Smooth muscle cell (in vitro differentiated cells): ENCODE measurements at regions not wholly inside any gene's neighbourhood (a gene's known extent, or its start where the extent isn't known, plus 50 kb on each side); places are given as distances from the start of the nearest gene placed in this dataset.

ENCODE experiments used
- DNase-seq: peaks from one replicate; lab custom pipeline; 2025; ENCODE audit not compliant: unreplicated experiment; lab: John Stamatoyannopoulos, UW
- H2AFZ ChIP-seq: fragments of 200-600 bp; sonication (generic); 2 replicates; pipeline ENCODE4 v1.6.0; 2016; ENCODE audit warnings: antibody characterized with exemption, low read depth, mild to moderate bottlenecking
- H3F3A ChIP-seq: fragments of 200-600 bp; sonication (generic); 2 replicates; pipeline ENCODE4 v1.6.0; 2017; ENCODE audit warnings: antibody characterized with exemption, low read depth
- H3K27ac ChIP-seq: fragments of 200-600 bp; sonication (generic); 2 replicates; pipeline ENCODE4 v1.5.1; 2016; ENCODE audit warnings: low read depth, mild to moderate bottlenecking
- H3K27me3 ChIP-seq: fragments of 200-600 bp; sonication (generic); 2 replicates; pipeline ENCODE4 v1.6.1; 2016; ENCODE audit warnings: low read depth, mild to moderate bottlenecking
- H3K36me3 ChIP-seq: fragments of 200-600 bp; sonication (generic); 2 replicates; pipeline ENCODE4 v1.5.1; 2016; ENCODE audit warnings: low read depth
- H3K4me1 ChIP-seq: fragments of 200-600 bp; sonication (generic); 2 replicates; pipeline ENCODE4 v1.5.1; 2016; ENCODE audit warnings: low read depth
- H3K4me2 ChIP-seq: fragments of 200-600 bp; sonication (generic); 2 replicates; pipeline ENCODE4 v1.6.0; 2016; ENCODE audit warnings: mild to moderate bottlenecking
- H3K4me3 ChIP-seq: fragments of 200-600 bp; sonication (generic); 2 replicates; pipeline ENCODE4 v1.5.1; 2016; ENCODE audit warnings: mild to moderate bottlenecking
- H3K79me2 ChIP-seq: fragments of 200-600 bp; sonication (generic); 2 replicates; pipeline ENCODE4 v1.6.0; 2016; ENCODE audit warnings: low read depth, mild to moderate bottlenecking
- H3K9ac ChIP-seq: fragments of 200-600 bp; sonication (generic); 2 replicates; pipeline ENCODE4 v1.6.0; 2016; ENCODE audit warnings: low read depth
- H3K9me3 ChIP-seq: fragments of 200-600 bp; sonication (generic); replicated peaks from 2 replicates; pipeline ENCODE4 v1.5.1; 2016; ENCODE audit warnings: low read depth
- H4K20me1 ChIP-seq: fragments of 200-600 bp; sonication (generic); 2 replicates; pipeline ENCODE4 v1.6.0; 2016; ENCODE audit warnings: low read depth
- WGBS: methylation state at CpG from one replicate; pipeline ENCODE4 v1.1.7; 2016; ENCODE audit warnings: low lambda C conversion rate; 5-methylcytosine and 5-hydroxymethylcytosine counted together
- TF ChIP-seq, protein P1 (sequence below): fragments of 200-600 bp; sonication (generic); IDR thresholded peaks from 2 replicates; pipeline ENCODE4 v1.5.1; 2017; ENCODE audit warnings: borderline replicate concordance, mild to moderate bottlenecking, antibody characterized with exemption; ENCODE audit not compliant: insufficient read depth, poor library complexity, severe bottlenecking

DNA sequence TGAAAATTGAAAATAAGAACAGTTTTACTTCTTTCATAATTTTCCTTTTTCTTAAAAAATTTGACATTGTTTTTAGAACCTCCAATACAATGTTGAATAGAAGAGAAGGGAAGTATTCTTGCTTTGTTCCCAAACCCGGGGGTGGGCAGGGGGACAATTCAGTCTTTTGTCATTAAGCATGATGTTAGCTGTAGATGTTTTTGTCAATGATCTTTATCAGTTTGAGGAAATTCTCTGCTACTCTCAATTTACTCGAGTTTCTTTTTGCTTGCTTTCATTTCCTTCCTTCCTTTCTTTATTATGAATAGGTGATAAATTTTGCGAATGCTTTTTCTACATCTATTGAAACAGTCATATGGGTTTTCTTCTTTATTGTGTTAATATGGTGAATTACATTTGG is 183.2 kb upstream of the FRMD6 start:
- Histone ChIP-seq H3F3A (no peaks in the 10 kb centered on the region), H3K9me3 (no peaks in the 10 kb centered on the region), H3K36me3 (no peaks in the 10 kb centered on the region), H3K9ac (no peak overlapping the region), H4K20me1 (no peaks in the 10 kb centered on the region), H3K4me2 (no peak overlapping the region), H3K4me3 (no peak overlapping the region), H3K4me1 (peaks cover 4% of the 10 kb centered on the region), H2AFZ (no peak overlapping the region), H3K79me2 (no peaks in the 10 kb centered on the region), H3K27ac (no peak overlapping the region), H3K27me3 (no peaks in the 10 kb centered on the region)
- 94% methylated on average over 3 of the region's 3 CpGs for WGBS
- DNase-seq, result no peak
- TF ChIP-seq, protein P1, sequence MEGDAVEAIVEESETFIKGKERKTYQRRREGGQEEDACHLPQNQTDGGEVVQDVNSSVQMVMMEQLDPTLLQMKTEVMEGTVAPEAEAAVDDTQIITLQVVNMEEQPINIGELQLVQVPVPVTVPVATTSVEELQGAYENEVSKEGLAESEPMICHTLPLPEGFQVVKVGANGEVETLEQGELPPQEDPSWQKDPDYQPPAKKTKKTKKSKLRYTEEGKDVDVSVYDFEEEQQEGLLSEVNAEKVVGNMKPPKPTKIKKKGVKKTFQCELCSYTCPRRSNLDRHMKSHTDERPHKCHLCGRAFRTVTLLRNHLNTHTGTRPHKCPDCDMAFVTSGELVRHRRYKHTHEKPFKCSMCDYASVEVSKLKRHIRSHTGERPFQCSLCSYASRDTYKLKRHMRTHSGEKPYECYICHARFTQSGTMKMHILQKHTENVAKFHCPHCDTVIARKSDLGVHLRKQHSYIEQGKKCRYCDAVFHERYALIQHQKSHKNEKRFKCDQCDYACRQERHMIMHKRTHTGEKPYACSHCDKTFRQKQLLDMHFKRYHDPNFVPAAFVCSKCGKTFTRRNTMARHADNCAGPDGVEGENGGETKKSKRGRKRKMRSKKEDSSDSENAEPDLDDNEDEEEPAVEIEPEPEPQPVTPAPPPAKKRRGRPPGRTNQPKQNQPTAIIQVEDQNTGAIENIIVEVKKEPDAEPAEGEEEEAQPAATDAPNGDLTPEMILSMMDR, result no peak

DNA sequence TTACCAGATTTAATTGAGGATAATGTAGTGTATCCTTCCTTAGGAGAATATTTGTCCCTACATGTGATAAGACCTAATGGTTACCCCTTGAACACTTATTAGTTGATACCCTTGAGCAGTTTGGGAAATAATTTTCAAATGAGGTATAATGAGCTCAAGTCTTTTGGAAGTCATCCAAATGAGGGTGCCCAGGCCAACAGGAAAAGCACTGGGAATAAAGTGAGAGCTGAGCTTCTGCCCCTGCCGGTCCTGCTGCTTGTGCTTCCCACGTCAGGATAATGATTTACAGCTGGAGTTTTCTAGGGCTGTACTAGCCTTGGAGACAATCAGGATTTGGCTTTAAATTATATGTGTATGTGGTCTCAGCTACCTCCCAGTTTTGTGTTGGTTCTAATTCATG is 178.8 kb upstream of the FRMD6 start:
- Histone ChIP-seq H2AFZ (no peak overlapping the region), H3K27me3 (no peaks in the 10 kb centered on the region), H3K4me2 (no peak overlapping the region), H3K79me2 (no peaks in the 10 kb centered on the region), H3K36me3 (no peaks in the 10 kb centered on the region), H4K20me1 (no peaks in the 10 kb centered on the region), H3K4me3 (no peak overlapping the region), H3K9me3 (no peaks in the 10 kb centered on the region), H3K27ac (no peak overlapping the region), H3F3A (no peaks in the 10 kb centered on the region), H3K4me1 (peaks cover 8% of the 10 kb centered on the region), H3K9ac (no peak overlapping the region)
- no peak for DNase-seq
- TF ChIP-seq, protein P1, result no peak
- WGBS, result 18% methylated on average over 2 of the region's 2 CpGs

DNA sequence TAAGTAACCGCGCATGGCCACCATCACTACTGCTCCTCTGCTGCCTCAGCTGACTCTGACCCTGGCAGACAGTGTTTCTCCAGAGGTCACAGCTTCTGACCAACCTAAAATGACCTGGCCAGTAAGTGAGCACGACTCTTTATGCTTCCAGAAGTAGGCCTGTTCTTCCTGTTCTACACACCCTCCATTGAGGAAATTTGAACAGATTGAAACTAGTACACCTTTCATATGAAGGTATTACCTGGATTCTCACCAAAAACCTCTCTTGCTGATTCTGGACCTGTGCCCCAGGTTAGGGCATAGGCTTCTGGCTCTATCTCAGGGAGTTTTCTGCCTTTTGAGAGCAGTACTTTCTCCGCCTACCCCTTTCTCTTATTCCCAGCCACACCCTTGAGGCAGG is 178.4 kb upstream of the FRMD6 start:
- Histone ChIP-seq H3K27me3 (no peaks in the 10 kb centered on the region), H3K9me3 (no peaks in the 10 kb centered on the region), H3K4me2 (peak overlapping the region; percentile 10), H4K20me1 (no peaks in the 10 kb centered on the region), H3K4me3 (no peak overlapping the region), H2AFZ (peak overlapping the region; percentile 56), H3K9ac (no peak overlapping the region), H3K79me2 (no peaks in the 10 kb centered on the region), H3K27ac (peak overlapping the region; percentile 59), H3K36me3 (no peaks in the 10 kb centered on the region), H3K4me1 (peaks cover 8% of the 10 kb centered on the region), H3F3A (no peaks in the 10 kb centered on the region)
- 99% methylated on average over 4 of the region's 4 CpGs for WGBS
- DNase-seq, result no peak
- TF ChIP-seq, protein P1, result no peak

DNA sequence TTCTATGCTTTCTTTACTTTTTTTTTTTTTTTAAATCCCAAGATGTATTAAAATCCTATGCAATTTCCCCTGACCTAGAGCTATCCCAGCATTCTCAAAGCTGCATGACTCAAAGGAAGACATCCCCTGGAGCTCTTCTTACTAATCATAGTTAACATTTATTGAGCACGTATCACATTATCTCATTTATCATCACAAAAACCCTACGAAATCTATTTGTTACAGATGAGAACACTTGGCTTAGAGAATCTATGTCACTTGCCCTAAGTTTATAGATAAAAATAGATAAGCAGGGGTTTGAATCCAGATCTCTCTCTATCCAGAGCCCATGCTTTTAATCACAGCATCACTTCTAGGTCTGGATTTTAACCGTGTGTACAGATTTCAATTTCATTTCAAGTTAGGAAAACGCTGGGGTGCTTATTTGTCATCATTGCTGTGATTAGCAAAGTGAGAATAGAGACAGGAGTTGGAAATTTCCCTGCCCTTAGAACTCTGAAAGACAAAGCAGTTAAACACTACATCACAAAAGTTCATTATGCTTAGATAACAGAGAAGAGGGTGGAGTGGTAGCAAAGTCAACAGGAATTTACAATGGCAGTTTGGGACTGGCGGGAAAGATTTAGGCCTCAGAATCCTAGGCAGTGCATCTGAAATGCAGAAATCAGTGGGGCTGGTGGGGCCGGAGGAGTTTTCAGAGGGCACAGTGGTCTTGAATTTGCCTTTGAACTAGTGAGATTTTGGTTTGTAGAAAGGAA is 177.7 kb upstream of the FRMD6 start:
- Histone ChIP-seq H3K4me3 (no peak overlapping the region), H3K4me1 (peaks cover 8% of the 10 kb centered on the region), H2AFZ (peak overlapping the region; percentile 56), H3K4me2 (peak overlapping the region; percentile 10), H3K36me3 (no peaks in the 10 kb centered on the region), H3K27ac (peak overlapping the region; percentile 59), H3F3A (no peaks in the 10 kb centered on the region), H3K79me2 (no peaks in the 10 kb centered on the region), H3K9ac (no peak overlapping the region), H3K9me3 (no peaks in the 10 kb centered on the region), H3K27me3 (no peaks in the 10 kb centered on the region), H4K20me1 (no peaks in the 10 kb centered on the region)
- WGBS, result 51% methylated on average over 6 of the region's 6 CpGs
- no peak for DNase-seq
- TF ChIP-seq, protein P1, result no peak
